Activated naive CD4-positive, alpha-beta T cell treated with anti-CD3 and anti-CD28 coated beads, Interleukin-2, amount 50 U/mL, for 24 hours (primary cell): ENCODE measurements at regions not wholly inside any gene's neighbourhood (a gene's known extent, or its start where the extent isn't known, plus 50 kb on each side); places are given as distances from the start of the nearest gene placed in this dataset.

Experiments
- H3K27ac Mint-ChIP-seq: one replicate; pipeline ENCODE4 v1.8.0; 2021; ENCODE audit warnings: mild to moderate bottlenecking, mixed read lengths
- H3K27me3 Mint-ChIP-seq: one replicate; pipeline ENCODE4 v1.8.0; 2021; ENCODE audit warnings: mixed read lengths
- H3K36me3 Mint-ChIP-seq: one replicate; pipeline ENCODE4 v1.8.0; 2021; ENCODE audit warnings: mixed read lengths
- H3K4me1 Mint-ChIP-seq: one replicate; pipeline ENCODE4 v1.8.0; 2021; ENCODE audit warnings: mixed read lengths
- H3K4me3 Mint-ChIP-seq: one replicate; pipeline ENCODE4 v1.8.0; 2021; ENCODE audit warnings: mild to moderate bottlenecking, mixed read lengths
- H3K9me3 Mint-ChIP-seq: one replicate; pipeline ENCODE4 v1.8.0; 2021; ENCODE audit warnings: mixed read lengths

DNA sequence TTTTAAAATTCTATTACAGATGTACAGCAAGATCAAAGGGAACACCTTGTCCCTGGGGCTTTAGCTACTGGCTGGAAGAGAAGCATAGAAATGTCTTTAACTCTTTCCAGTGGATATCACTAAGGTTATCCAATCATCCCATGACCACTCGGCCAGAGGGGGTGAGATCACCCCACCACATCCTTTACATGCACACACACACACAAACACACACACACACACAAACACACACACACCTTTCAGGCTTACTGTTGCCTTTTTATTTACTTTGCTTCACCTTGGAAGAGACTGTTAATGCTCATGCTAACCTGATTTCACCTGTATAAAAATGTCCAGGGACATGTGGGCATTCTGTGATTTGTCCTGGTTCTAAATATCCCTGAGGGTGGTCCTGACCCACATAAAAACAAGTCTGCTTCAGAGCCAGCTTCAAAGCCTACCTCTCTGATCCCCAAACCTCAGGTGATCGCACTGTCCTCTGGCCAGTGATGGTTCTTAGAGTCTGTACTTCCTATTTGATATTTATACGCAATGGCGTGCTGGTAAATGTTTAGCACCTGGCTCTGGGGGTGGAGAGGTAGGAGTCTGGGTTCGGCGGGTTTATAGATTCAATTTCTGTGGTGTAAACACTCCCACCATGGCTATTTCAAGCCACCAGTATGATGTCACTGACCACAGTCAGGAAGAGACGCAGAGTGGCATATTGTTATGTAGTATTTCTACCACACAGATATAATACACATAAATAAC lies 166.1 kb upstream of the EEA1 start:
- Mint-ChIP-seq H3K9me3 (peaks cover under 1% of the 10 kb centered on the region), H3K4me3 (no peak overlapping the region), H3K4me1 (peaks cover 20% of the 10 kb centered on the region), H3K27ac (no peak overlapping the region), H3K27me3 (no peaks in the 10 kb centered on the region), H3K36me3 (no peaks in the 10 kb centered on the region)

DNA sequence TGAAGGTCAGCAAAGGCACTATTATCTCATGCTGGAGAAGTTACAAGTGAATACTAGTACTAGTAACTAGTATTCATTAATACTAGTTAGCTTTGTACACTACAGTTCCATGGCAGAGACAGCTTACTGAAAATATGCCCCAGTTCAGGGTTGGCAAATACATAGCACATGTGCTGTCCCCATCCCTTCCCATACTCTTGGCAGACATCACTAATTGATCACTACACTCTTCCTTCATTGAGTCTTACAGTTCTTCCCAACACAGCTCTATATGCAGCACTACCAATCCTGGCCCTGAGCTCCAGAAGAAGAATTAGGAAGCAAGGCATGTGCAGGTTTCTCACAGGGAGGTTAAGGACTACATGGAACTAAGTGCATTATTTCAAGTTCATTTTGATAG lies 168.3 kb upstream of the EEA1 start:
- Mint-ChIP-seq H3K36me3 (no peaks in the 10 kb centered on the region), H3K27ac (no peak overlapping the region), H3K4me3 (no peak overlapping the region), H3K27me3 (no peaks in the 10 kb centered on the region), H3K4me1 (peaks cover 7% of the 10 kb centered on the region), H3K9me3 (no peaks in the 10 kb centered on the region)

DNA sequence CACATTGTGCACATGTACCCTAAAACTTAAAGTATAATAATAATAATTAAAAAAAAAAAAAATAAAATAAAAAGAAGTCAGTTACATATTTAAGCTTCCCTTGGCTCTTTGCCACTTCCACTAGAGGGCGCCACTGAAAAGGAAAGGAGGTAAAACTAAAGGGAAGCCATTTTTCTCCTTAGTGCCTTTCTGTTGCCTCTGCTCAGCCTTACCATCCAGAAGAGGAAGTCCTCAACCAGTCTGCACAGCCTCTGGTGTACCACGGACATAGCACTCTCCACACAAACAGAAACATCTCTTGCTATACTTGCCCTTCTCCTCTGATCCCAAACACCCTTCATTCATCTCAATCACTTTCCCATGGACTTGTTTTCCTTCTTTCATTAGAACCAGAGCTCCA lies 169.0 kb upstream of the EEA1 start:
- Mint-ChIP-seq H3K27ac (no peak overlapping the region), H3K27me3 (no peaks in the 10 kb centered on the region), H3K4me1 (peaks cover 7% of the 10 kb centered on the region), H3K9me3 (no peaks in the 10 kb centered on the region), H3K4me3 (no peak overlapping the region), H3K36me3 (no peaks in the 10 kb centered on the region)

DNA sequence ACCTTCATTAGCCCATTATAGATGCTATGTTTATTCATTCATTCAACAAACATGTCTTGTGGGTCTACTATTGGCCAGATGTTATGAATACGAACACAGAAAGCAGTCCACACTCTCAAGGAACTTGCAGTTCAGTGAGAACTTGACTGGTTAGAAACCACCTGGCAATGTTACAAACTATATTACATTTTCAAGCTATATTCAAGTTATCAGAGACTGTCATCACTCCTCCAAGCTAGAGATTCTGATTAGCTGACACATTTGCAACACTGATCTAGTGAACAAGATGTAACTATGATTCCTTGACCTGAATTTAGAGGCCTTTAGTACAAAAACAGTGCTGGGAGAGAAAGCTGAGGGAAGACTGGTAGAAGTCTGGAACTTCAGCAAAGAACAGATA lies 170.7 kb upstream of the EEA1 start:
- Mint-ChIP-seq H3K27ac (no peak overlapping the region), H3K27me3 (no peaks in the 10 kb centered on the region), H3K36me3 (no peaks in the 10 kb centered on the region), H3K4me3 (no peak overlapping the region), H3K4me1 (peaks cover 7% of the 10 kb centered on the region), H3K9me3 (no peaks in the 10 kb centered on the region)

DNA sequence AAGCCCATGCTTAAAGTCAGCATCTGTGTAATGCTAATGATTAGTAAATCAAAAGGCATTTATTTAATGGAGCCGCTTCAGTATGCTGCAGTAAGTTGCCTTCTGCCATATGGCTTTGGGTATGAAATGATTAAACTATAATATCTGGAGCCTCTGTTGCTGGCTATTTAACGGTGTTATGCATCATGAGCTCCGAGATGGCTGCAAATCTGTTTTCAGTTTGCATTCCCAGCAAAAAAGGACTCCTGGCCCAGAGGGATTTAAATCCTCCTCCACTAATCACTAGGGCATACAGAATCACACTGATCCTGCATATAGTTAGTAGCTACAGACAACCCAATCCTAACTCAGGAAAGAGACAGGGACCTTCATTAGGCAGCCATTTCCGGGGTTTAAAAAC lies 171.5 kb upstream of the EEA1 start:
- H3K27ac Mint-ChIP-seq, result no peak overlapping the region
- no peaks in the 10 kb centered on the region for H3K27me3 Mint-ChIP-seq
- H3K4me3 Mint-ChIP-seq, result no peak overlapping the region
- no peaks in the 10 kb centered on the region for H3K36me3 Mint-ChIP-seq
- no peaks in the 10 kb centered on the region for H3K9me3 Mint-ChIP-seq
- peaks cover 7% of the 10 kb centered on the region for H3K4me1 Mint-ChIP-seq

DNA sequence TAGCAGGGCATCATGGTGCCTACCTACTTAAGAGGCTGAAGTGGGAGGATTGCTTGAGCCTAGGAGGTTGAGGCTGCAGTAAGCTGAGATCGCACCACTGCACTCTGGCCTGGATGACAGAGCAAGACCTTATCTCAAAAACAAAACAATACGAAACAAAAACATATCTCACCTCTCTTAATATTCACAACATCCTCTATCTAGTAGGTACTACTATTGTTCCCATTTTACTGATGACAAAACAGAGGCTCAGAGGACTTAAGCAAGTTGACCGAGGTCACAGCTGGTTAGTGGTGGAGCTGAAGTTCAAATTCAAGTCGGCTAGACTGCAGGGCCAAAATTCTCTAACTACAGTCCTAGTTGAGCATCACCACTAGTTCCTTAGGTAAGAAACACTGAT lies 172.3 kb upstream of the EEA1 start:
- Mint-ChIP-seq H3K27ac (no peak overlapping the region), H3K4me3 (no peak overlapping the region), H3K36me3 (no peaks in the 10 kb centered on the region), H3K9me3 (no peaks in the 10 kb centered on the region), H3K4me1 (peaks cover 7% of the 10 kb centered on the region), H3K27me3 (no peaks in the 10 kb centered on the region)

DNA sequence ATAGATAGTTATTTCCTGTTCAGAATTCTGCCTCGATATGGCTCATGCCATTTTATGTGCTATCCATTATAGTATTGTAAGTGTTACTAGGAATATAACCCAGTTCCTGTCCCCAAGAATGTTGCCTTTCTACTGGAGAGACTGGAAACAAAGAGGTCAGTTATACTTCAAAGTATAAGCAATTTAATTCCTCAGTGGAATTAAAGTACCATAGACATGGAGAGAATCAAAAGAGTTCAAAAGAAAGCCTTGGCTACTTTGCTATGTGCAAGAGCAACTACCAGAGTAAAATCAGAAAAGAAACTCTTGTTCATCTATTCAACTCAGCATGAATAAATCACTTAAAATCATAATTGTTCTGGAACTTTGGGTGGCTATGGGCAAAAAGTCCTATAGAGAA lies 173.2 kb upstream of the EEA1 start:
- Mint-ChIP-seq H3K9me3 (no peaks in the 10 kb centered on the region), H3K4me3 (no peak overlapping the region), H3K4me1 (peaks cover 9% of the 10 kb centered on the region), H3K27ac (no peak overlapping the region), H3K36me3 (no peaks in the 10 kb centered on the region), H3K27me3 (no peaks in the 10 kb centered on the region)

DNA sequence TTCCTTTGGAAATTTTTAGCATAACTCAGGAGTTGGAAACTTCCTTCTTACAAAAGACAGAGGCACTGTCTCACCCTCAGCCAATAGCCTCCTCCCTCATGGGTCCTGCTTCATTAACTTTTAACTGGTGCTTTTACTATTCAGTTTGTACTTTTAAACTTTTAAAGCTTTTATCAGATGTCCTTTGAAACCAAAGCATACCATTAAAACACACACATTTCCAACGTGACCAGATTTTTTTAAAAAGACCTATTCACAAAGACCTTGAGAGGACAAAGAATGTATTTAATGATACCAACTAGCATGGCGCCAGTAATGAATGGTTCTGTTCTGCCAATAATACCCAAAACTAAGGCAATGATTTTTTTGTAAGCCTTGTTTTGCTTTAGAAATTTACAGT lies 173.6 kb upstream of the EEA1 start:
- no peak overlapping the region for H3K4me3 Mint-ChIP-seq
- no peak overlapping the region for H3K27ac Mint-ChIP-seq
- peaks cover 10% of the 10 kb centered on the region for H3K4me1 Mint-ChIP-seq
- no peaks in the 10 kb centered on the region for H3K27me3 Mint-ChIP-seq
- H3K36me3 Mint-ChIP-seq, result no peaks in the 10 kb centered on the region
- no peaks in the 10 kb centered on the region for H3K9me3 Mint-ChIP-seq

DNA sequence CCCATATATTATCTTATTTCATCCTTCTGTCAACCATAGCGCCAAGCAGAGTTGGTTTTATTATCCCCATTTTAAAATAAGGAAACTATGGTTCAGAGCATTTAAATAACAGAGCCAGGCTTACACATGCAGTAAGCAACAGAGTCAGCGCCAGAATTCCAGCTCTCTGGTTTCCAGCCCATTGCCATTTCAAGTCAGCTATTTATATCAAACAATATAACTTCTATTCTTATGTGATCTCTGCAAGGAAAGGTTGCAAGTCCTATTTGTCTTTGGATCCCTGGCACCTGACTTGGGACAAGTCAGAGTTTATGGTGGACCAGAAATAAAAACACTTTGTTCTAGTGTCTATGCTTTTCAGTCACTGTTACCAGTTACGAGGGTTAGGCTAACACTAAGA lies 174.1 kb upstream of the EEA1 start:
- Mint-ChIP-seq H3K4me1 (peaks cover 8% of the 10 kb centered on the region), H3K27me3 (no peaks in the 10 kb centered on the region), H3K4me3 (no peak overlapping the region), H3K27ac (no peak overlapping the region), H3K36me3 (no peaks in the 10 kb centered on the region), H3K9me3 (no peaks in the 10 kb centered on the region)

DNA sequence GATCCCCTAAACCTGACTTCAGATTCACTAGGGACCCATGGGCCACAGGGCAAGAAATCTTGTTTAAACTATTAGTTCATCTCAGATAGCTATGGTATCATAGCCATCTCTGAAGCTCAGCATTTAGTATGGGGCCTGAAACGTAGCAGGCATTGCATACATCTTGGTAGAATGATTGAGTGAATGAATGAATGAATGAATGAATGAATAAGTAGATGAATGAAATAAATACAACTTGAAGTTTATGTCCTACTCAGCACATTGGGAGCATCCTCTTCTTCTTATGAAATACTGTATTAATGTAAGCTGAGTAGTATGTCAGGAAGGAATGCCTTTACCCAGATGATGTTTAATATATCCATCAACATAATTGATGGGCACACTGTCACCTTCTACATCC lies 175.4 kb upstream of the EEA1 start:
- no peak overlapping the region for H3K4me3 Mint-ChIP-seq
- H3K27ac Mint-ChIP-seq, result no peak overlapping the region
- H3K27me3 Mint-ChIP-seq, result no peaks in the 10 kb centered on the region
- no peaks in the 10 kb centered on the region for H3K9me3 Mint-ChIP-seq
- H3K36me3 Mint-ChIP-seq, result no peaks in the 10 kb centered on the region
- peaks cover 3% of the 10 kb centered on the region for H3K4me1 Mint-ChIP-seq

DNA sequence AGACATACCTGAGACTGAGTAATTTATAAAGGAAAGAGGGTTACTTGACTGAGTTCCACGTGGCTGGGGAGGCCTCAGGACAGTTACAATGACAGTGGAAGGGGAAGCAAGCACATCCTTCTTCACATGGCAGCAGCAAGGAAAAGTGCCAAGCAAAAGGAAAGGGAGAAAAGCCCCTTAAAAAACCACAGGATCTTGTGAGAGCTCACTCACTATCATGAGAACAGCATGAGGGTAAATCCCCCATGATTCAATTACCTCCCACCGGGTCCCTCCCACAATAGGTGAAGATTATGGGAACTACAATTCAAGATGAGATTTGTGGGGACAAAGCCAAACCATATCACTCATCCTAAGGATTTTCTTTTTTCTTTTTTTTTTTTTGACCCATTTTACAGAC lies 177.8 kb upstream of the EEA1 start:
- Mint-ChIP-seq H3K9me3 (no peaks in the 10 kb centered on the region), H3K27me3 (no peaks in the 10 kb centered on the region), H3K27ac (no peak overlapping the region), H3K36me3 (no peaks in the 10 kb centered on the region), H3K4me3 (no peak overlapping the region), H3K4me1 (peaks cover 7% of the 10 kb centered on the region)

DNA sequence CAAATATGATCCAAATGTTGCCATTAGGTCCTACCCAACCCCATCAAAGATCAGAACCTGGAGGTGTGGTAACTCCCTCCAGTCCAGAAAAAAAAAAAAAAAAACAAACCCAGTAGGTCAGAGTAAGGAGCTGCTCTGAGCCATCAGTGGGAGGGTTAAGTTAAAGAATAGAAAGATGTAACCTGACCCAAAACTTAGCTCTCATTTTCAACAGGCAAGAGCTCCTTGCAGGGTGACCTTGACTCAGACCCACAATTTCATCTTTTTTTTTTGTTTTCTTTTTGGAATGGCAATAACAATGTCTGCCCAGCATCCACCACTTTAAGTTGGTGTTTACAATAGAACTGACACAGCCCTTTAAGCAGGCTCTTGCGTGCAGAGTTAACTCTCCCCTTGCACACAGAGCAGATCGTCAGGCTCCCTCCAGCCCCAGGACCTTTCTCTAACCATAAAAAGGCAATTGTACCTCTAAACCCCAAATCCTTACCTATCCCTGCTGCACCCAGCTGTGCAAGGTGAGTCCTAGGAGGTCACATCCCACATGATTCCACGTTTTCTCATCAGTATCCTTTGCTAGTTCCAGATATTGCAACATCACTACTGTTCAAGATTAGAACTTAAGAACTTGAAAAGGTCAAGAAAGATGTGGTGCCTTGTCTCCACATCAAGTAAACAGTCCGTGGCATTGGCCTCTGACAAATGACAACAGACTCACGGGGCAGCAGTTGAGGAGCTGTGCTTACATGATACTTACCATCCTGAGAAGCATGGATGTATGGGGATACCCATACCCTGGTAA lies 178.6 kb upstream of the EEA1 start:
- Mint-ChIP-seq H3K4me1 (peaks cover 7% of the 10 kb centered on the region), H3K4me3 (no peak overlapping the region), H3K27me3 (no peaks in the 10 kb centered on the region), H3K36me3 (no peaks in the 10 kb centered on the region), H3K9me3 (no peaks in the 10 kb centered on the region), H3K27ac (no peak overlapping the region)

DNA sequence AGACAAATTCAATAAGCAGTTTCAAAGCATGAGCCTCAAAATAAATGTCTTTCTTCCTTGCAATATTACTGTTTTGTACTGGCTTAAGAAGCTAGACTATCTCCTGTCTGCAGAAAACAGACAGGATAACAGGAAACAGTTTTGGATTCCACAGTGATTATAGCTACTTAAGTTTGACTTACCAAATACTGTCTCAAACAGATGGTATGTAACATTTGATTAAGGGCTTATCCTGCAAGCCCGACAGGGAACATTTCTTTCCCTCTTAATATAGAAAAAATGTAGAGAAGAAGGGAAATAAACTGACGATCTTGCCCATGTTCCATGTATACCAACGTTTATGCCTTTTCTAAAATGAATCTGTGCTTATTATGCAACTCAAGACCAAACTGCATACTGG lies 179.9 kb upstream of the EEA1 start:
- Mint-ChIP-seq H3K4me1 (peaks cover 7% of the 10 kb centered on the region), H3K9me3 (no peaks in the 10 kb centered on the region), H3K27ac (no peak overlapping the region), H3K27me3 (no peaks in the 10 kb centered on the region), H3K36me3 (no peaks in the 10 kb centered on the region), H3K4me3 (no peak overlapping the region)

DNA sequence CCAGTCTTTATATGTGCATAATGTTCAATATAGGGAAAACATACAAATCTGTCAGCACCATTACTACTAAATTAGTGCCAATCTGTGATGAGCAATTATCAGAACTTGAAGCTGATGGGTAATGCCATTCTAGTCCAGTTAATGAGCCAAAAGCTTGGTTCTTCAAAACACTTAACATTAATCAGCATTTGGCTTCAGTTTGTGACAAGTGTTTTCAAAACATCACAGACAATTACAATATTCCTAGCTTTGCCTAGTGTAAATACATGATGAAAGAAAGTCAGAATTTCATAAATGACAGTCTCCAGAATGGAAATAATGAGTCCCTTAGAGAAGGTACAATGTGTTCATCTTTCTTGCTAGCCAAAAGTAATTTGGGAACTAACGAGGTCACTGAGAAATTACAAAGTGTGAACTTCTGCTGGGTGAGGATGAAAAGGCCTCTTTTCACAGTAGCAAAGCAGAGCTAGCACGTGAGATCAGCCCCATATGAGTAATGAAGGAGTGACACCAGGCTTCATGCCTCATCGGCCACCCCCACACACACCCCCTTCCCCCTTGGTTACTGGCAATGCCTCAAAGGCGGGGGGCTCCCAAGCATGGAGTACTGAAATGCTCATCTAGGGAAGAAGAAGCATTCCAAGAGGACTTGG lies 180.6 kb upstream of the EEA1 start:
- Mint-ChIP-seq H3K4me3 (no peak overlapping the region), H3K4me1 (peaks cover 7% of the 10 kb centered on the region), H3K27ac (peak overlapping the region; percentile 88), H3K27me3 (no peaks in the 10 kb centered on the region), H3K9me3 (no peaks in the 10 kb centered on the region), H3K36me3 (no peaks in the 10 kb centered on the region)

DNA sequence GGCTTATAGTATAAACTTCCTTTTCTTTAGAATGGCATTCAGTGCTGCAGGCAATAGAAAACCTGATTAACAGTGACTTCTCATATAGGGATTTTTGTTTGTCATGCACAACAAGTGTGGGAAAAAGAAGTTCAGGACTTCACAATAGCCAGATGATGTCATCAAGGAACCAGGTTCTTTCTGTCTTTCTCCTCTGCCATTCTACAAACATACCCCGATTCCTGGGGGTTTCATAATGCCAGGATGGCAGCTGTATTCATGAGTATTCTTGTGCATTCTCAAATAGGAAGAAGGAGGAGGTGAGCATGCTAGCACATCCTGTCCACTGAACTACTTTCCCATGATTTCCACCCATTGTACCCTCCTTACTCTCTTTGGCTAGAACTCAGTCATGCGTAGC lies 182.7 kb upstream of the EEA1 start:
- peaks cover 7% of the 10 kb centered on the region for H3K4me1 Mint-ChIP-seq
- no peaks in the 10 kb centered on the region for H3K36me3 Mint-ChIP-seq
- no peaks in the 10 kb centered on the region for H3K9me3 Mint-ChIP-seq
- no peak overlapping the region for H3K27ac Mint-ChIP-seq
- no peaks in the 10 kb centered on the region for H3K27me3 Mint-ChIP-seq
- no peak overlapping the region for H3K4me3 Mint-ChIP-seq

DNA sequence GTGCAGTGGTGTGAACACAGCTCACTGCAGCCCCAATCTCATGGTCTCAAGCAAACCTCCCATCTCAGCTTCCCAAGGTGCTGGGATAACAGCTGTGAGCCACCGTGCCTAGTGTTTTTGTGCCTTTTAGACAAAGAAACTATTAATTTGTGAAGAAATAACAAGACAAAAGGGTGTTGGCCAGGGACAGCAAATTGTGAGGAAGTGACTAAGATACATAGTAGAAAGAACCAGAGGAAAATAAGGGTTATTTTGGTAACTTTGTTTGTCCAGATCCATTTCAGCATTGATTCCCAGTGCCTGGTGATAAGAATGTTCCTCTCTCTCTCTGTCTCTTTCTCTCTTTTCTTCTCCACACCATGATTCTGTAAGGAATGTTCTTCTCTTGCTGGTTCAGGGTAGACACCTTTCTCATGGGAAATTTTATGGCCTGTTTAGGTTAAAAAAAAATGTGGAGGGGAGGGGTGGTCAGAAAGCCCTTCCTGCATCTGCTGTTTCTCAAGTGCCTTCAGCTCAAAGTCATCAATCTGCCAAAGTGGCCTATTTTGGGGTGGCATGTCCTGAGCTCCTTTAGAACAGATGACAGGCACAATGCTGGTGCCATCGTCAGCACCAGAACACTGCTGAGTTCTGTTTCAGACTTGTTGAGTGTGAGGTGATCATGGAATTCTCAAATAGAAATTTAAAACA lies 184.4 kb upstream of the EEA1 start:
- H3K9me3 Mint-ChIP-seq, result no peaks in the 10 kb centered on the region
- H3K27me3 Mint-ChIP-seq, result no peaks in the 10 kb centered on the region
- H3K4me3 Mint-ChIP-seq, result no peak overlapping the region
- peaks cover 4% of the 10 kb centered on the region for H3K4me1 Mint-ChIP-seq
- no peaks in the 10 kb centered on the region for H3K36me3 Mint-ChIP-seq
- no peak overlapping the region for H3K27ac Mint-ChIP-seq
